ENCODE measurements at regions not wholly inside any gene's neighbourhood (a gene's known extent, or its start where the extent isn't known, plus 50 kb on each side); places are given as distances from the start of the nearest gene placed in this dataset.

GRCh38 chr12:73185403-73185802, 913.2 kb downstream of the TRHDE start:
- Mint-ChIP-seq H3K36me3 (ENCODE audit: insufficient read depth in 1 of 3, low read depth in 3 of 3) (peaks cover 12 to 25% (median 16%) of the 10 kb centered on the region in 3 experiments), H3K27ac (no peak overlapping the region), H3K9me3 (peaks cover 22 to 29% of the 10 kb centered on the region in 2 experiments), H3K4me3 (no peak overlapping the region), H3K27me3 (ENCODE audit: low read depth) (no peaks in the 10 kb centered on the region), H3K4me1 (peaks cover 0 to 3% of the 10 kb centered on the region in 2 experiments; a peak in 2 of 4 replicates)
- Histone ChIP-seq H2BK120ac (ENCODE audit: low read depth, low read length, poor library complexity, severe bottlenecking) (no peak overlapping the region), H2BK15ac (ENCODE audit: low read depth, low read length) (no peak overlapping the region), H3K4me1 (ENCODE audit: insufficient read depth, low read length) (no peaks in the 10 kb centered on the region), H3K4ac (ENCODE audit: low read depth, low read length) (no peak overlapping the region), H4K5ac (ENCODE audit: insufficient read length, low read depth, low read length) (no peak overlapping the region), H4K20me1 (ENCODE audit: control insufficient read depth, insufficient read depth, insufficient read length) (no peaks in the 10 kb centered on the region), H2BK20ac (ENCODE audit: low read depth, low read length, poor library complexity, severe bottlenecking) (no peak overlapping the region), H2AFZ (ENCODE audit: low read length) (no peak overlapping the region), H3K56ac (ENCODE audit: insufficient read length, low read depth, low read length) (no peak overlapping the region), H3K4me2 (ENCODE audit: insufficient read depth, insufficient read length, low read length) (no peak overlapping the region), H3K27ac (ENCODE audit: insufficient read length, low read depth, low read length) (no peak overlapping the region), H2BK5ac (ENCODE audit: insufficient read length, low read length) (no peak overlapping the region), H3K79me2 (ENCODE audit: insufficient read depth, low read length) (no peaks in the 10 kb centered on the region), H3K23me2 (ENCODE audit: insufficient read length, low read depth, low read length, poor library complexity, severe bottlenecking) (no peaks in the 10 kb centered on the region), H3K23ac (ENCODE audit: insufficient read length, low read depth, low read length) (no peak overlapping the region), H2AK5ac (ENCODE audit: insufficient read length, low read length) (no peak overlapping the region), H3T11ph (ENCODE audit: low read length) (no peak overlapping the region), H3K9me3 (ENCODE audit: control insufficient read depth, low read depth, low read length) (no peaks in the 10 kb centered on the region), H3K27me3 (ENCODE audit: insufficient read depth, low read length) (no peaks in the 10 kb centered on the region), H3K18ac (ENCODE audit: insufficient read length, low read depth, low read length) (no peak overlapping the region), H4K91ac (ENCODE audit: insufficient read length, low read depth, low read length) (no peak overlapping the region), H3K79me1 (ENCODE audit: insufficient read depth, low read depth, low read length, poor library complexity, severe bottlenecking) (no peaks in the 10 kb centered on the region), H4K8ac (replicated peaks; ENCODE audit: insufficient read length, low read depth, low read length) (no peak overlapping the region), H3K9ac (ENCODE audit: extremely low read depth, insufficient read length, low read length) (no peak overlapping the region), H3K14ac (ENCODE audit: insufficient read depth, low read length) (no peak overlapping the region), H2BK12ac (ENCODE audit: insufficient read length, low read depth, low read length) (no peak overlapping the region)
- no peak for TF ChIP-seq CTCF (conservative IDR thresholded peaks at IDR 0.05)
- no peak for DNase-seq
- WGBS (ENCODE audit: extremely low coverage, insufficient read length, low lambda C conversion rate), result no CpG with 5 or more reads among the region's 1 CpG

Data from H9 (cell line).